ENCODE measurements at regions not wholly inside any gene's neighbourhood (a gene's known extent, or its start where the extent isn't known, plus 50 kb on each side); places are given as distances from the start of the nearest gene placed in this dataset.

GRCh38 chr5:61596265-61596664 is 264.2 kb downstream of the ZSWIM6 start:
- Mint-ChIP-seq H3K4me3 (no peak overlapping the region), H3K4me1 (ENCODE audit: low read depth) (no peaks in the 10 kb centered on the region), H3K9me3 (ENCODE audit: insufficient read depth) (no peaks in the 10 kb centered on the region), H3K27ac (no peak overlapping the region), H3K27me3 (ENCODE audit: low read depth) (peaks cover 12% of the 10 kb centered on the region), H3K36me3 (ENCODE audit: low read depth) (no peaks in the 10 kb centered on the region)
- ChIA-PET CTCF (no interaction called here), POLR2A (no interaction called here)
- ATAC-seq: no peak
- DNase-seq: no peak

GRCh38 chr5:61597684-61598083 is 265.6 kb downstream of the ZSWIM6 start:
- no peak for DNase-seq
- Mint-ChIP-seq H3K36me3 (ENCODE audit: low read depth) (no peaks in the 10 kb centered on the region), H3K9me3 (ENCODE audit: insufficient read depth) (no peaks in the 10 kb centered on the region), H3K27me3 (ENCODE audit: low read depth) (peaks cover 12% of the 10 kb centered on the region), H3K27ac (no peak overlapping the region), H3K4me3 (no peak overlapping the region), H3K4me1 (ENCODE audit: low read depth) (no peaks in the 10 kb centered on the region)
- POLR2A ChIA-PET: no interaction called here
- no peak for ATAC-seq
- CTCF ChIA-PET: no interaction called here

- CTCF ChIA-PET: no interaction called here
- DNase-seq (no peak), ATAC-seq (no peak)
- Mint-ChIP-seq H3K36me3 (ENCODE audit: low read depth) (no peaks in the 10 kb centered on the region), H3K27ac (no peak overlapping the region), H3K27me3 (ENCODE audit: low read depth) (peaks cover 12% of the 10 kb centered on the region), H3K4me1 (ENCODE audit: low read depth) (no peaks in the 10 kb centered on the region), H3K4me3 (no peak overlapping the region), H3K9me3 (ENCODE audit: insufficient read depth) (no peaks in the 10 kb centered on the region)
- POLR2A ChIA-PET: no interaction called here
Observed at GRCh38 chr5:61598126-61598525, 266.1 kb downstream of the ZSWIM6 start.

GRCh38 chr5:61599370-61600122 is 267.5 kb downstream of the ZSWIM6 start:
- ChIA-PET POLR2A (no interaction called here), CTCF (no interaction called here)
- no peak for ATAC-seq
- Mint-ChIP-seq H3K27ac (no peak overlapping the region), H3K4me1 (ENCODE audit: low read depth) (no peaks in the 10 kb centered on the region), H3K36me3 (ENCODE audit: low read depth) (no peaks in the 10 kb centered on the region), H3K9me3 (ENCODE audit: insufficient read depth) (no peaks in the 10 kb centered on the region), H3K4me3 (no peak overlapping the region), H3K27me3 (ENCODE audit: low read depth) (peaks cover 10% of the 10 kb centered on the region)
- DNase-seq: no peak

GRCh38 chr5:61600123-61600444 is 268.0 kb downstream of the ZSWIM6 start:
- ATAC-seq (no peak), DNase-seq (no peak)
- ChIA-PET CTCF (no interaction called here), POLR2A (no interaction called here)
- H3K9me3 Mint-ChIP-seq (ENCODE audit: insufficient read depth): no peaks in the 10 kb centered on the region
- no peaks in the 10 kb centered on the region for H3K4me1 Mint-ChIP-seq (ENCODE audit: low read depth)
- H3K36me3 Mint-ChIP-seq (ENCODE audit: low read depth): no peaks in the 10 kb centered on the region
- no peak overlapping the region for H3K4me3 Mint-ChIP-seq
- peaks cover 7% of the 10 kb centered on the region for H3K27me3 Mint-ChIP-seq (ENCODE audit: low read depth)
- no peak overlapping the region for H3K27ac Mint-ChIP-seq

- peaks cover 5% of the 10 kb centered on the region for H3K27me3 Mint-ChIP-seq (ENCODE audit: low read depth)
- no peak overlapping the region for H3K4me3 Mint-ChIP-seq
- ChIA-PET CTCF (no interaction called here), POLR2A (no interaction called here)
- DNase-seq (no peak), ATAC-seq (no peak)
- H3K36me3 Mint-ChIP-seq (ENCODE audit: low read depth): no peaks in the 10 kb centered on the region
- H3K9me3 Mint-ChIP-seq (ENCODE audit: insufficient read depth): no peaks in the 10 kb centered on the region
- H3K4me1 Mint-ChIP-seq (ENCODE audit: low read depth): no peaks in the 10 kb centered on the region
- no peak overlapping the region for H3K27ac Mint-ChIP-seq
Observed at GRCh38 chr5:61600945-61601511, 269.0 kb downstream of the ZSWIM6 start.

DNA sequence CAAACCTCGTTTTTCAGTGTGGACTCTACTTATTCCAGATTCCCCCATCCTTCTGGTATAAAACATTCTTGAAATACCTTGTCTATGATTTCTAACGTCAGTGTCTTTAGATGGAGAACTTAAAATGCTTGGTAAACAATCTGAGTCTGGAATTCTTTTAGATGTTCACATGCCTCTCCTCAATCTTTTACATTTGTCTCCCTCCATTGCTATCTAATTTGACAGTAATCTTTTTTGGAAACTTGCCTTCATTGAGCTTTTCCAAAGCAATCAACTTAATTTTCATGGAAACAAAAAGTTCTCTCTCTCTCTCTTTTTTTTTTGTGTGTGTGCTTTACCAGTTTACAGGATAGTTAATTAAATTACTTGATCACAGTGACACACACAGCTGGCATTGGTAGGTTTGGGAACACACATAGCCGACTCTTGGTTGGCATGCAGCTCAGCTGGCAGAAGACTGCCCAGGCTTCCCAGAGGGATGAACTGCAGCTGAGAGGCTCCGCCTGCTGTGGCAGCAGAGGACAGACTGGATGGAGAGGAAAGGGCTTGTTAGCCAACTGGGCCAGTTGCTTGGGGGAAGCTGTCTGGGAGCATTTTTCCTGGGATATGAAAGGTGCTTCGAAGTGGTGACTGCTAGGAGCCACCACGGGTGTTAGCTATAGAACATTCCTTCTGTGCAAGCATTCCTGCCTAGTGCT is 271.3 kb downstream of the ZSWIM6 start:
- Mint-ChIP-seq H3K9me3 (ENCODE audit: insufficient read depth) (no peaks in the 10 kb centered on the region), H3K36me3 (ENCODE audit: low read depth) (no peaks in the 10 kb centered on the region), H3K4me3 (no peak overlapping the region), H3K27me3 (ENCODE audit: low read depth) (no peaks in the 10 kb centered on the region), H3K27ac (no peak overlapping the region), H3K4me1 (ENCODE audit: low read depth) (no peaks in the 10 kb centered on the region)
- ChIA-PET POLR2A (no interaction called here), CTCF (no interaction called here)
- no peak for ATAC-seq
- DNase-seq: no peak

GRCh38 chr5:61604076-61605025 is 272.3 kb downstream of the ZSWIM6 start:
- CTCF ChIA-PET: no interaction called here
- no peaks in the 10 kb centered on the region for H3K4me1 Mint-ChIP-seq (ENCODE audit: low read depth)
- no peaks in the 10 kb centered on the region for H3K9me3 Mint-ChIP-seq (ENCODE audit: insufficient read depth)
- DNase-seq: no peak
- H3K27me3 Mint-ChIP-seq (ENCODE audit: low read depth): no peaks in the 10 kb centered on the region
- H3K27ac Mint-ChIP-seq: no peak overlapping the region
- H3K36me3 Mint-ChIP-seq (ENCODE audit: low read depth): no peaks in the 10 kb centered on the region
- POLR2A ChIA-PET: no interaction called here
- ATAC-seq: no peak
- no peak overlapping the region for H3K4me3 Mint-ChIP-seq

DNA sequence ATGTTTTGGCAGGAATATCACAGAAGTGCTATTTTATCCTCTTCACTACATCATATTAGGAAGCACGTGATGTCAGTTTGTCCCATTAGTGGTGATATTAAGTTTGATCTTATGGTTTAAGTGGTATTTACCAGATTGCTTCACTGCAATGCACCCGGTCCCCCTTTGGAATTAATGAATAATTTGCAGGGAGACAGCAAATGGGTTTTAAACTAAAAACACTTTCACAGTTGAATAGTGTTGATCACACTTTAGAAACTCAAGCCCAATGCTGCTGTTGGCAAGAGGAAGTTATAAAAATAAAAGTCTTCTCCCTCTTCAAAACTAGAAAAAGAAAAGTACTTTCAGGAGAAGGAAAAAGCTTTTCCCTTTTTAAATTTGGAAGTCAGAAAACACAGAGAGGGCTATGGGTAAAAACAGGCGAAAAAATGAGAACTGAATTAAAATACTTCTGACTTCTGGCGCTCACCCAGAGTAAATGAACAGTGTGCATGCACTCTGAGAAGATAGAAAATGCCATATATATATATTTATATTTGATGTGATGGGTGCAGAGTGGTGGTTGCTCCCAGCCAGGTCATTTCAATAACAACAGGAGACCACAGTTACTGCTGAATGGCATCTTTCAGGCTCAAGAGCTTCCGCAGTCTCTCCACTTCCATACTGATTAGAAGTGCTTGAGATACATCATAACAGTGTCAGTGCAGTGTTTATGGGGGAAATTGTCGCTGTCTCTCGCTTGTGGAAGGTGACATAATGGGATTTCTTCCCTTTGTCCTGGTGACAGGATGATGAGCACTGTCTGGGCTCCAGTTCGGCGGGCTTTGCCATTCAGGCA is 278.0 kb downstream of the ZSWIM6 start:
- ChIA-PET CTCF (no interaction called here), POLR2A (no interaction called here)
- no peak for ATAC-seq
- no peak overlapping the region for H3K4me3 Mint-ChIP-seq
- no peaks in the 10 kb centered on the region for H3K9me3 Mint-ChIP-seq (ENCODE audit: insufficient read depth)
- no peak for DNase-seq
- peaks cover 12% of the 10 kb centered on the region for H3K27me3 Mint-ChIP-seq (ENCODE audit: low read depth)
- no peaks in the 10 kb centered on the region for H3K4me1 Mint-ChIP-seq (ENCODE audit: low read depth)
- H3K36me3 Mint-ChIP-seq (ENCODE audit: low read depth): no peaks in the 10 kb centered on the region
- H3K27ac Mint-ChIP-seq: no peak overlapping the region

- Mint-ChIP-seq H3K27ac (no peak overlapping the region), H3K4me1 (ENCODE audit: low read depth) (no peaks in the 10 kb centered on the region), H3K9me3 (ENCODE audit: insufficient read depth) (no peaks in the 10 kb centered on the region), H3K4me3 (no peak overlapping the region), H3K36me3 (ENCODE audit: low read depth) (no peaks in the 10 kb centered on the region), H3K27me3 (ENCODE audit: low read depth) (peaks cover 12% of the 10 kb centered on the region)
- ATAC-seq (no peak), DNase-seq (no peak)
- POLR2A ChIA-PET: no interaction called here
- CTCF ChIA-PET: no interaction called here
Observed at GRCh38 chr5:61610678-61611024, 278.6 kb downstream of the ZSWIM6 start.

DNA sequence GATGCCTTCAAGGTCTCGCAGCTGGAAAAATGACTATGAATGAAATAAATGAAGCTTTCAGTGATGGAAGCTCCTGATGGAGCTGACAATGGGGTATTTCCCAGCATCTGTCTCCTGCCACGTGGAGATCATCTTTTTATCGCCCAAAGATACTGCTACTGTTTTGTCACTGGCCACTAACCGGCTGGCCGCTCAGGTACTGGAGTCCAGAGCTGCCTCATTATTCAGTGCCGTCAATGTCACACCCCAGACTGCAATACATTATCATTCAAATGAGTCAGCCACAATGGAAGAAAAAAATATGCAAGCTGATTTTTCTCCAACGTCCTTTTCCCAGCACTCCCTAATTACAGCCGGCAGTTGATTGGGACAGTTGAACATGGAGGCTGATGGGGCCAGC is 280.4 kb downstream of the ZSWIM6 start:
- ATAC-seq: no peak
- Mint-ChIP-seq H3K4me3 (no peak overlapping the region), H3K27me3 (ENCODE audit: low read depth) (peaks cover 12% of the 10 kb centered on the region), H3K4me1 (ENCODE audit: low read depth) (no peaks in the 10 kb centered on the region), H3K36me3 (ENCODE audit: low read depth) (no peaks in the 10 kb centered on the region), H3K27ac (no peak overlapping the region), H3K9me3 (ENCODE audit: insufficient read depth) (no peaks in the 10 kb centered on the region)
- ChIA-PET POLR2A (no interaction called here), CTCF (no interaction called here)
- no peak for DNase-seq

All from activated CD8-positive, alpha-beta T cell treated with anti-CD3 and anti-CD28 coated beads, Interleukin-2, amount 10 ng/mL, durations not matched to agents 7 days and 5 days (primary cell).